Daoy (cell line): ENCODE measurements at regions not wholly inside any gene's neighbourhood (a gene's known extent, or its start where the extent isn't known, plus 50 kb on each side); places are given as distances from the start of the nearest gene placed in this dataset.

ENCODE experiments used
- DNase-seq: peaks from one replicate; pipeline ENCODE4 v3.0.0-alpha.2; 2015; ENCODE audit warnings: low read depth

DNA sequence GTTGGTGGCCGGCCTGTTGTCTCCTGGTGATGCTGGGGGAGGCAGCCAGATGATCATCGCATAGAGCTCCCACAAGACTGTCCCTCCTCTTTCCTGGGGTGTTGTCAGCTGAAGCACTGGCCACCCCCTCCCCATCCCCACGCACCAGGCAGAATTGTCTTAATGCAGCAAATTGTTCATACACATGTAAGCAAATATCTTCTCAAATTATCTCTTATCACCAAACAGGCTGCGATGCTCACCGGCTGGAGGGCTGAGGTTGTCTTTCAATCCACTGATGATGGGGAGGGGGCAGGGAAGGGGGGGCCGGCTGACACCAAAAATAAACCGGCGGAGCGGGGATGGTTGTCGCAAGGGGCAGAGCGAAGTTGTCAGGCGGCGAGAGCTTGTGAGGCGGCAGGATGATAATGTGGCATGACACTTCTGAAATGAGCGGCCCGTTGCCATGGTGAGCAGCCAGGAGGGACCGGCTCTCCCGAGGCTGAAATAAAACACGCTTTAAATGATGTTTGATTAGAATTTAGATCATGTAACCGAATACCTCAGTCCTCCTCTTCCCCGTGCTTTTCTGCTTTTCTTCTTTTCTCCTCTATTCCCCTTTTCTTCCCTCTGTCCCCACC, 59.8 kb downstream of the MRM1 start:
- DNase-seq, result no peak

- no peak for DNase-seq
Measured at GRCh38 chr17:36661688-36662087, 60.3 kb downstream of the MRM1 start.

GRCh38 chr17:36665417-36665816, 64.0 kb downstream of the MRM1 start:
- peak; percentile 33 for DNase-seq

GRCh38 chr17:36667922-36668321, 66.5 kb downstream of the MRM1 start:
- DNase-seq, result no peak

- no peak for DNase-seq
Measured at GRCh38 chr17:36668824-36669223, 67.4 kb downstream of the MRM1 start.

DNA sequence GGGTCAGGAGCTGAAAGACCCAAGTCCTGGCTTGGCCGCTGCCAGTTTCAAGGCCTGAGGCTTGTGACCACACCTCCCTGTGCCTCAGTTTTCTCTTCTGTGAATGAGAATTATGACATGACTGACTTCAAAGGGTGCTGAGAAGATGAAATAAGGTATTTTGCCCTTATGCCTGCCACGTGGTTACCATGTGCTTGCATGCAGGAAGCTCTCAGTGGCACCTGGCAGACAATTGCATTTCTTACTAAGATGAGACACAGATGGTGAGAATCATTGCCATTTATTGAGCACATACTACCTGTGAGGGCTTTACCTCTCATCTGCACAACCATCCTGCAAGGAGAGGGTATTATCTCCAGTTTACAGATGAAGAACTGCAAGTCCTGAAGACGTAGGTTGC, 69.8 kb downstream of the MRM1 start:
- DNase-seq, result no peak

DNA sequence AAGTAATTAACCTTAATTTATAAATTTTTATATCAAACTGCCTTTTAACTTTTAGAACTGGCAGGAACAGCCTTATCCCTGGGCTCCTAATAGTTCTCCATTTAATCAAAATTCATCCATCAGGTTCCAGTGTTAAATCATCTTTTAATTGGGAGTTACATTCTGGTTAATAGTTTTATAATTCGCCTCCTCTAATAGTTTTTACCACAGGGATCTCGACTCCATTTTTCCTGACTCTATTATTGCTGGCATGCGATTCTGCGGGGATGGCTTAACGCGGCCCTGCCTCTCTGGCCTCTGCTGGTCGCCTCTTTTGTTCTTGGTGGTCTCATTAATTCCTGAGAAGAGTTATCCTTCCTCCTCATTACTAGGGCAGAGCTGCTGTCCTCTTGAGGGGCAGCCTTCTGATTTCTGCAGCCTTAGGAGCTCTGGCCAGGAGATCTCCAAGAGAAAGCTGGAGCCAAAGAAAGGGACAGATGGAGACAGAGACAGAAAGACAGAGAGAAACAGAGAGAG, 71.1 kb downstream of the MRM1 start:
- DNase-seq, result no peak

- no peak for DNase-seq
Measured at GRCh38 chr17:36673068-36673467, 71.7 kb downstream of the MRM1 start.

DNA sequence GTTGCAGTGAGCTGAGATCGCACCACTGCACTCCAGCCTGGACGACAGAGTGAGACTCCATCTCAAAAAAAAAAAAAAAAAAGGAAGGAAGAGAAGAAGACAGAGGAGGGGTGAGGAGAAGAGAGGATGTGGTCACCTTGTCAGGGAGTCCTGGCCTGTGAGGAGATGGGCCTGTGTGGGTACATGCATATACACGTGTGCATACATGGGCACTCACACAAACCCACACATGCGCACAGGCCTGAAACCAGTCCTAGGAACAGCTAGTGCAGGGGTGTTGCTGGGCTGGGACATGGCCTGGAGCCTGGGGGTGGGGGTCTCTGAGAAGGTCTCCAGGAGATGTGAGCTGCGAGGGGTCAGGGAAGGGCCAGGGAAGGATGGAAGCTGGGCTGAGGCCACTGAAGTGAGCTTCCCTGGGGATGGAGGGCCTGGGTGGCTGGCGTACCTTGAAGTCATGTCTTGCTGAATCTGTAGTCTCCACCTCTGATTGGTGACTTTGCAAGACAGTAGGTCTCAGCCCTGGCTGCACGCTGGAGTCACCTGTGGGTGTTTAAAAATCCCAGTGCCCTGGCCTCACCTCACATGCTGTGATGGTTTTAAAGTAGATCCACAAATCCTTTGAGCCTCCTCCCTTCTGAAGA, 72.4 kb downstream of the MRM1 start:
- no peak for DNase-seq

DNA sequence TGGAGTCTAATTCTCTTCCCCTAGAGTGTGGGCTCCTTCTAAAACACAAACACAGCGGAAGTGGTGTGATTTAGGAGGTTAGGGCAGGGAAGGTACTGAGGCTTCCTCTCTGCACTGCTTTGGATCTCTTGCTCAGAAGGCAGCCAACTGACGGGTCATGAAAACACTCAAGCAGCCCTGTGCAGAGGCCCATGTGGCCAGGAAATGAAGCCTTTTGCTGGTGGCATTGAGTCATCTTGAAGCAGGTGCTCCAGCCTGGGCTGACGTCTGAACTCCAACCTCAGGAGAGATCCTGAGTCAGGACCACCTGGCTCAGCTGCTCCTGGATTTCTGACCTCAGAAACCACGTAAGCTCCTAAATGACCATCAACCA, 72.9 kb downstream of the MRM1 start:
- no peak for DNase-seq

GRCh38 chr17:36675250-36675649, 73.9 kb downstream of the MRM1 start:
- DNase-seq, result no peak

- no peak for DNase-seq
Measured at GRCh38 chr17:36675786-36676185, 74.4 kb downstream of the MRM1 start.

DNA sequence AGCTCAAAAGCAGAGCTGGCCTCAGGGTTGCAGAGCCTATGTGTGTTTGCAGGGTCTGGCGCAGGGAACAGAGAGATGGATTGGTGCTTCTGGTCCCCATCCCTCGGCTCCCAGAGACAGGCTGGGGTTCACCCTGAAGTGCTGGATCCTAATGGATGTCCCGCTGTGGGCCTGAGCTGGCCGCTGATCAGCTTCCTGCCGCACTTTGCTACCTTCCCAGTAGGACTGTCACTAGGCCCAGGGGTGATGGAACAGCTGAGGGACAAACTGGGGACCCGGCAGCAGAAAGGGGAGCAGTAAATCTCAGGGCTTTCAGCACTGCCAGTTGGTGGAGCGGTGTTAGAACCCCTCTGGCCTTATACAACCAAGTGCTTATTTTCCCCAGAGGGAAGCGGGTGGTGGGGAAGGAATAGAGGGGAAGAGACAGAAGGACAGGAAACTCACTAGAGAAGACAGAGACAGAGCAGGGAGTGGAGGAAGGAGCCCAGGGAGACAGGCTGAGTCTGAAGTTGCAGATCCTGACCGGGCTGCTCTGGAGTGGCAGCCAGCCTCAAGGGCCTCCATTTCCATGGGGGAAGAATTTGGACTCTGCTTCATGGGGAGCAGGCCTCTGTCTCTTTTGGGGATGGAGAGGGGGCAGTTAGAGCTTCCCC, 78.6 kb downstream of the MRM1 start:
- DNase-seq, result no peak

- DNase-seq, result no peak
Measured at GRCh38 chr17:36680701-36681202, 79.4 kb downstream of the MRM1 start.

GRCh38 chr17:36682773-36683172, 81.4 kb downstream of the MRM1 start:
- no peak for DNase-seq

GRCh38 chr17:36683387-36683786, 82.0 kb downstream of the MRM1 start:
- no peak for DNase-seq

DNA sequence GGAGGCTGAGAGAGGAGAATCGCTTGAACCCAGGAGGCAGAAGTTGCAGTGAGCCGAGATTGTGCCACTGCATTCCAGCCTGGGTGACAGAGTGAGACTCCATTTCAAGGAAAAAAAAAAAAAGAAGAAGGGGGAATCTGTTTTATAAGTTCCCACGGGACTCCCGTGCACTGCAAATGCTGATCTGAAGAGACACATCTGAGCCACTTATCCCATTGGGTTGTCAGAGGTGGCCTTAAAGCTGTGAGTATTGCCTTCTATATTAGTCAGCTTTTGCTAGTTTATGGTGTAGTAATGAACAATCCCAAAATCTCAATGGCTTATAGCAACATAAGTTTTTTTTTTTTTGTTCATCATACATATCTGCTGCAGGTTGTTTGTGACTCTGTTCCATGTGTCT, 82.8 kb downstream of the MRM1 start:
- no peak for DNase-seq

DNA sequence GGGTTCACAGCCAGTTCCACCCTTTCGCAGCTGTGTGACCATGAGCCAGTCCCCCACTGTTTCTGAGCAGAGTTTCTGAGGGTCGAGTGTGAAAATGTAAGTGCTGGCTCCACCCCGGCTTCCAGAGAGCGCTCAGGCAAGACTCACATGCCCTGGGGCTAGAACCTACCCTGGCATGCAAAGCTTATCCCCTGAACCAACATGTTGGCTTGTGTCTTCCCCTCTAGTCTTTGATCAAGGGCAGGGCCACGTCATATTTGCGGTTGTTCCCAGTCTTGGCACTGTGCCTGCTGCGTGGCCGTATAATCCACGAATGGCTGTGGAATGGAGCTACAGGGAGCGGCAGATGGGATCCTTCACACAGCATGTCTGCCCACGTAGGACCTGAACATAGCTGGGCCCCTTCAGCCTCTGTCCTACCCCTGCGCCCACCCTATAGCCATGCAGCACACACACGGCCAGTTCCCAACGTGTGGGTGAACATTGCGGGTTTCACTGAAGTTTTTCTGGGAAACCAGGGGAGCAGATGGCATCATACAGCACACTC, 84.8 kb downstream of the MRM1 start:
- DNase-seq, result peak; percentile 24

- DNase-seq, result no peak
Measured at GRCh38 chr17:36687736-36688135, 86.4 kb downstream of the MRM1 start.

DNA sequence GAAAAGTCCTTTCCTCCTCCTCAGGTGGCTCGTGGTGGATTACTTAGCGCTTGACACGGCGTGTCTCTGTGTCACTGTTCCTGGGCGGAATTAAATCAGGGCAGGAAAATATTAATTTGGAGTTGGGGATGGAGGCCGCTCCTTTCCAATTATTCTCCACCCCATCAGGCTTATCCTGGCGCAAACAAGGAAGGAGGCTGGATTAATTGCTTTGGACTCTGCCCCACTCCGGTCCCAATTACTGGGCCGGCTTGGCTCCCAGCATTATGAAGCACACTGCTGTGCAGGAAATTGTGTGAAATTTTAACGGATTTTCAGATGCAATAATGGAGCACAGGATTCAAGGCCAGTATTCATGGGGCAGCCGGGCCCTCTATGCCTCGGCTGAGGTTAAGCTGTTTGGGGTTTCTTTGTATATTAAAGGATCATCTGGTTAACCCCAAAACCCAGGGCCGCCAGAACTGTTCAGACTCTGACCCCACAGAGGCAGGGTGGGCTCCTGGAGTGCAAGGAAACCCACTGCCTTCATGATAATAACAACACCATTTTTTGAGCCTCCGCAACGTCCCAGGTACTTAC, 87.8 kb downstream of the MRM1 start:
- DNase-seq, result no peak

DNA sequence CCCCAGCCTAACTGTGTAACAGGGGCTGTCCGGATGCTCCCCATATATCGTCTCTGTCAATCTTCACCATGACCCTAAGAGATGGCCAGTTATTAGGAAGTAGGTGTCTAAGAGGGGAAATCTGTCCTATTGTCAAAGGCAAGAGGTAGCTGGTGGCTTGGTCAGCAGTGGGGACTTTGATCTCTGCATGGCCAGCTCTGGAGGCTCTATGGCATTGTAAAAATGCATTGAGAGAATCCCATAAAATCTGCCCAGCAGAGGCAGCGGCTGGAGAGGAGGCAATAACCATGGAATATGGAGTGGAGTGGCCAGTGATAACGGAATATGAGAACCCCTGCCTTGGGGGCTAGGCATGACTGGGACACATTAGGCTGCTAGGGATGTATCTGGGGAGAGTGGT, 88.8 kb downstream of the MRM1 start:
- no peak for DNase-seq

DNA sequence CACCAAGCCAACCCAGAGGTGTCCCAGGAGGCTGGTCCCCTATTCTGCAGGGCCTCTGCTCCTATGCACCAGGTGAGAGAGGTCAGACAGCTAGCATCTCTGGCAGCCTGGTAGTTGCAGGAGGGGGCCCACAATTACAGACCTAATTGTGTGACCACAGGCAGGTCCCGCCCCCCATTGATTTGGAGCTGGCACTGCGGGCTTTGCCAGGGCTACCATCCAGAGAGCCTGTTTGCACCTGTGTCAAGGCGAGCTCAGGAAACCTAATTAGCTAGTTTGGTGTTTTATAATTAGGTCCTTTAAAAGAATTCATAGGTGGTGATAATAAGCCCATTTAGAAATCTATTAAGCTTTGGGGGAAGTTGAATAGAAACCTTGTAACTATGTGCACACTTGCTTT, 90.2 kb downstream of the MRM1 start:
- DNase-seq, result no peak
